GM12878 (cell line): ENCODE measurements at regions not wholly inside any gene's neighbourhood (a gene's known extent, or its start where the extent isn't known, plus 50 kb on each side); places are given as distances from the start of the nearest gene placed in this dataset.

Source experiments
- ATAC-seq: fragments of 200-7000 bp; cut with Tn5 transposase; 3 replicates; pipeline ENCODE4 v1.9.1; 2020; ENCODE audit warnings: mild to moderate bottlenecking, moderate library complexity
- BruUV-seq: library from RNA; stranded (reverse); fragments of 400-500 nt; replicated peaks from 2 replicates; lab custom pipeline; 2021; lab: Mats Ljungman, UMichigan
- CTCF ChIA-PET: fragments of 300-600 bp; sonication (Branson Sonifier 250); formaldehyde crosslinking; extraction: SDS; loops from one replicate; lab custom pipeline; 2021; ENCODE audit warnings: inconsistent platforms; lab: Yijun Ruan, JAX
- POLR2A ChIA-PET: fragments of 350-600 bp; formaldehyde crosslinking; extraction: SDS; loops from one replicate; lab custom pipeline; 2021; ENCODE audit warnings: inconsistent platforms; lab: Charles Lee
- RAD21 ChIA-PET: fragments of 300-600 bp; sonication (Branson Sonifier 250); formaldehyde crosslinking; loops from one replicate; lab custom pipeline; 2023; ENCODE audit warnings: antibody characterized with exemption; ENCODE audit not compliant: unreplicated experiment; lab: Charles Lee
- SMC1A ChIA-PET: fragments of 300-600 bp; sonication (Branson Sonifier 250); formaldehyde crosslinking; loops from one replicate; lab custom pipeline; 2023; ENCODE audit not compliant: unreplicated experiment, uncharacterized antibody; lab: Charles Lee
- DNase-seq: peaks from one replicate; pipeline ENCODE4 v3.0.0-alpha.2; 2011; ENCODE audit warnings: low read depth, low spot score
- FAIRE-seq: peaks from 3 replicates; lab custom pipeline; 2011; peaks lifted over from hg19 to GRCh38; lab: Jason Lieb, UNC
- H2AFZ ChIP-seq: 2 replicates; pipeline ENCODE4 v1.6.0; 2011; ENCODE audit warnings: low read depth, low read length, control low read depth; ENCODE audit not compliant: control insufficient read depth
- H3K27ac ChIP-seq: 2 replicates; pipeline ENCODE4 v1.5.1; 2011; ENCODE audit warnings: control low read depth; ENCODE audit not compliant: control insufficient read depth, insufficient read depth
- H3K27me3 ChIP-seq, 2 experiments: replicated peaks in 1 of 2; 2 replicates each; pipeline versions ENCODE4 v1.6.0 to v1.6.1; 2011; ENCODE audit warnings: low read length in 1 of 2; ENCODE audit not compliant: control insufficient read depth in 2 of 2, insufficient read depth in 2 of 2
- H3K36me3 ChIP-seq, 2 experiments: 2 replicates each; pipeline ENCODE4 v1.5.1; 2011; ENCODE audit warnings: low read length in 1 of 2; ENCODE audit not compliant: control insufficient read depth in 2 of 2, insufficient read depth in 2 of 2
- H3K4me1 ChIP-seq: 2 replicates; pipeline ENCODE4 v1.6.1; 2011; ENCODE audit warnings: mild to moderate bottlenecking, low read length, moderate library complexity, mixed read lengths; ENCODE audit not compliant: control insufficient read depth, insufficient read depth
- H3K4me2 ChIP-seq: 2 replicates; pipeline ENCODE4 v1.6.0; 2011; ENCODE audit warnings: control low read depth; ENCODE audit not compliant: control insufficient read depth, insufficient read depth
- H3K4me3 ChIP-seq: fragments of 200-600 bp; sonication (generic); 2 replicates; pipeline ENCODE4 v1.5.1; 2016
- H3K79me2 ChIP-seq: 2 replicates; pipeline ENCODE4 v1.6.0; 2011; ENCODE audit warnings: low read length; ENCODE audit not compliant: control insufficient read depth, insufficient read depth
- H3K9ac ChIP-seq: 2 replicates; pipeline ENCODE4 v1.8.0; 2011; ENCODE audit warnings: low read length, control low read depth, mixed read lengths; ENCODE audit not compliant: control insufficient read depth, insufficient read depth
- H3K9me3 ChIP-seq: replicated peaks from 3 replicates; pipeline ENCODE4 v1.5.1; 2011; ENCODE audit warnings: mild to moderate bottlenecking, low read length; ENCODE audit not compliant: control insufficient read depth, insufficient read depth
- H4K20me1 ChIP-seq: 2 replicates; pipeline ENCODE4 v1.6.0; 2011; ENCODE audit not compliant: control insufficient read depth, insufficient read depth
- ATF7 ChIP-seq: fragments of 450-650 bp; IDR thresholded peaks from 2 replicates; pipeline ENCODE4 v1.6.1; 2016; ENCODE audit warnings: low read depth, mild to moderate bottlenecking
- CBX3 ChIP-seq: fragments of 200-600 bp; sonication (generic); IDR thresholded peaks from 2 replicates; pipeline ENCODE4 v1.6.1; 2016; ENCODE audit warnings: low read depth, borderline replicate concordance
- EZH2 ChIP-seq: IDR thresholded peaks from 2 replicates; pipeline ENCODE4 v1.6.1; 2012; ENCODE audit warnings: low read depth, mild to moderate bottlenecking, control low read depth, inconsistent platforms, low read length, borderline replicate concordance; ENCODE audit not compliant: control insufficient read depth
- HDAC2 ChIP-seq: fragments of 200-600 bp; sonication (generic); IDR thresholded peaks from 2 replicates; pipeline ENCODE4 v1.6.1; 2017
- KAT2A ChIP-seq: conservative IDR thresholded peaks from 2 replicates; pipeline ENCODE4 v1.6.1; 2011; ENCODE audit warnings: low read depth, low read length; ENCODE audit not compliant: control insufficient read depth
- MTA2 ChIP-seq: fragments of 450-650 bp; IDR thresholded peaks from 2 replicates; pipeline ENCODE4 v1.6.1; 2016; ENCODE audit warnings: low read depth, mild to moderate bottlenecking, moderate library complexity
- NFIC ChIP-seq: IDR thresholded peaks from 2 replicates; pipeline ENCODE4 v1.6.1; 2012; ENCODE audit warnings: low read depth, mild to moderate bottlenecking, inconsistent platforms, low read length, moderate library complexity
- NFYA ChIP-seq: IDR thresholded peaks from 2 replicates; pipeline ENCODE4 v1.6.1; 2011; ENCODE audit warnings: low read depth, mild to moderate bottlenecking, low read length, improper control_type of control experiment, borderline replicate concordance
- PAX5 ChIP-seq: IDR thresholded peaks from 2 replicates; pipeline ENCODE4 v1.6.1; 2011; ENCODE audit warnings: low read depth, low read length, borderline replicate concordance
- PBX3 ChIP-seq: IDR thresholded peaks from 2 replicates; pipeline ENCODE4 v1.6.1; 2011; ENCODE audit warnings: mild to moderate bottlenecking, low read depth, low read length, moderate library complexity; ENCODE audit not compliant: insufficient replicate concordance
- POLR2A ChIP-seq: IDR thresholded peaks from 2 replicates; pipeline ENCODE4 v1.6.1; 2011; ENCODE audit warnings: low read depth, mild to moderate bottlenecking, low read length
- POLR2AphosphoS5 ChIP-seq: IDR thresholded peaks from 2 replicates; pipeline ENCODE4 v1.6.1; 2011; ENCODE audit warnings: mild to moderate bottlenecking, low read length, inconsistent platforms
- SMAD1 ChIP-seq: fragments of 450-650 bp; IDR thresholded peaks from 2 replicates; pipeline ENCODE4 v1.6.1; 2018; ENCODE audit warnings: mild to moderate bottlenecking, low read depth; ENCODE audit not compliant: partially characterized antibody
- USF2 ChIP-seq: IDR thresholded peaks from 2 replicates; pipeline ENCODE4 v1.6.1; 2011; ENCODE audit warnings: low read depth, low read length, improper control_type of control experiment, borderline replicate concordance
- ZSCAN29 ChIP-seq: fragments of 450-650 bp; IDR thresholded peaks from 2 replicates; pipeline ENCODE4 v1.6.1; 2017; ENCODE audit warnings: mild to moderate bottlenecking, moderate library complexity
- WGBS: methylation state at CpG from one replicate; pipeline ENCODE4 v1.1.6; 2016; ENCODE audit warnings: low lambda C conversion rate; ENCODE audit not compliant: insufficient replicate concordance, insufficient coverage; ENCODE audit errors: missing lambda C conversion rate; 5-methylcytosine and 5-hydroxymethylcytosine counted together
- in situ Hi-C: fragments of 300-500 bp; cut with MboI; formaldehyde crosslinking; loops from 9 replicates; pipeline ENCODE4 v1.14.3; 2018; ENCODE audit warnings: mixed read lengths
- intact Hi-C: fragments of 100-400 bp; cut with micrococcal nuclease; formaldehyde crosslinking; loops from one replicate; pipeline ENCODE4 v1.14.2; 2022; ENCODE audit not compliant: unreplicated experiment
- TF ChIP-seq, protein P1 (sequence below): IDR thresholded peaks from 2 replicates; pipeline ENCODE4 v1.6.1; 2011; ENCODE audit warnings: borderline replicate concordance, low read depth, mild to moderate bottlenecking, moderate library complexity, mixed read lengths, low read length; ENCODE audit not compliant: insufficient read depth; ENCODE audit errors: extremely low read length

- H4K20me1 ChIP-seq, result no peaks in the 10 kb centered on the region
- CTCF ChIA-PET, result no interaction called here
- H3K79me2 ChIP-seq, result no peaks in the 10 kb centered on the region
- no peak for ATAC-seq
- H3K4me3 ChIP-seq, result no peak overlapping the region
- no peak for TF ChIP-seq NFYA
- no peak for TF ChIP-seq NFIC
- no peak for TF ChIP-seq SMAD1
- TF ChIP-seq PAX5, result no peak
- TF ChIP-seq POLR2A, result no peak
- TF ChIP-seq EZH2, result no peak
- TF ChIP-seq KAT2A, result no peak
- TF ChIP-seq, all 136 proteins: peak for 0
- H3K4me1 ChIP-seq, result no peaks in the 10 kb centered on the region
- no peak overlapping the region for H2AFZ ChIP-seq
- DNase-seq (no peak), FAIRE-seq (no peak)
- no TSS peak for BruUV-seq
- in situ Hi-C loops, result no loop called here
- H3K27ac ChIP-seq, result no peak overlapping the region
- H3K9ac ChIP-seq, result no peak overlapping the region
- H3K27me3 ChIP-seq, result no peaks in the 10 kb centered on the region
- RAD21 ChIA-PET, result no interaction called here
- WGBS, result no CpG with 5 or more reads among the region's 1 CpG
- POLR2A ChIA-PET, result no interaction called here
- no peak overlapping the region for H3K4me2 ChIP-seq
- intact Hi-C loops, result no loop called here
- SMC1A ChIA-PET, result no interaction called here
- no peaks in the 10 kb centered on the region for H3K36me3 ChIP-seq
- H3K9me3 ChIP-seq, result no peaks in the 10 kb centered on the region
Measured at GRCh38 chrY:15445871-15446270, 921.5 kb downstream of the NLGN4Y start.

GRCh38 chrY:15446861-15447260, 922.5 kb downstream of the NLGN4Y start:
- ChIA-PET SMC1A (no interaction called here), CTCF (no interaction called here), POLR2A (no interaction called here), RAD21 (no interaction called here)
- intact Hi-C loops (no loop called here), in situ Hi-C loops (no loop called here)
- no peak for FAIRE-seq
- TF ChIP-seq HDAC2 (no peak), POLR2AphosphoS5 (no peak), ZSCAN29 (no peak), SMAD1 (no peak), USF2 (no peak), CBX3 (no peak), PBX3 (no peak), MTA2 (no peak), ATF7 (no peak)
- TF ChIP-seq, protein P1, sequence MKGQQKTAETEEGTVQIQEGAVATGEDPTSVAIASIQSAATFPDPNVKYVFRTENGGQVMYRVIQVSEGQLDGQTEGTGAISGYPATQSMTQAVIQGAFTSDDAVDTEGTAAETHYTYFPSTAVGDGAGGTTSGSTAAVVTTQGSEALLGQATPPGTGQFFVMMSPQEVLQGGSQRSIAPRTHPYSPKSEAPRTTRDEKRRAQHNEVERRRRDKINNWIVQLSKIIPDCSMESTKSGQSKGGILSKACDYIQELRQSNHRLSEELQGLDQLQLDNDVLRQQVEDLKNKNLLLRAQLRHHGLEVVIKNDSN, result no peak
- no peak overlapping the region for H2AFZ ChIP-seq
- H4K20me1 ChIP-seq, result no peaks in the 10 kb centered on the region
- no peak for ATAC-seq
- no peak for DNase-seq
- H3K4me1 ChIP-seq, result no peaks in the 10 kb centered on the region
- no peak overlapping the region for H3K4me2 ChIP-seq
- no peak overlapping the region for H3K9ac ChIP-seq
- H3K36me3 ChIP-seq, result no peaks in the 10 kb centered on the region
- no peaks in the 10 kb centered on the region for H3K27me3 ChIP-seq
- H3K9me3 ChIP-seq, result no peaks in the 10 kb centered on the region
- no TSS peak for BruUV-seq
- H3K27ac ChIP-seq, result no peak overlapping the region
- no peaks in the 10 kb centered on the region for H3K79me2 ChIP-seq
- H3K4me3 ChIP-seq, result no peak overlapping the region
